Omental fat pad (tissue), 3 donors: ENCODE measurements at regions not wholly inside any gene's neighbourhood (a gene's known extent, or its start where the extent isn't known, plus 50 kb on each side); places are given as distances from the start of the nearest gene placed in this dataset.

ENCODE experiments used
- ATAC-seq: fragments of 150-250 bp; one replicate; pipeline ENCODE4 v1.9.1; 2016; ENCODE audit warnings: mild to moderate bottlenecking, moderate library complexity; ENCODE audit not compliant: low FRiP score
- DNase-seq: peaks from one replicate; pipeline ENCODE4 v3.0.0-alpha.2; 2019; ENCODE audit warnings: low spot score
- CTCF ChIP-seq, 3 donors: fragments of 450-650 bp; IDR thresholded peaks; one replicate each; pipeline ENCODE4 v1.5.1; 2016 to 2017; ENCODE audit warnings: antibody characterized with exemption in 3 of 3, mild to moderate bottlenecking in 3 of 3, moderate library complexity in 2 of 3

DNA sequence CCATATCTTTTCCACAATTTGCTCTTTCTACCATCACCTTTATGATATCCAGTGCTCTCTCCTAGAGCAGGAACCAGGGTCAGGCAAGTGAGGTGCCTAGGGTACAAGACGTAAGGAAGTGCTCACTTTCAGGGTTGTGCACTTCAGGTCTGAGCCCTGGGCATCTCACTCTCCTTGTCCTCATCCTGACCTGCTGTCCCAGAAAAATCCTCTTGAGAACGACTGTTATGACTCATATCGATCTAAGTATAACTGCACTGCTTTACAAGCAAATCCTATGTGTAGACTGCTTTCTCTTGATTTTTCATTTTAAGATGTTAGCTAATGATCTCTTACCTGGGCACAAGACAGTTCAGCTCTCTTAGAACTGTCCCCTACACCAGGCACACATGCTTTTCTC is 100.1 kb downstream of the TMEM100 start:
- ATAC-seq (no peak), DNase-seq (no peak)
- TF ChIP-seq CTCF (IDR thresholded peaks at IDR 0.05) = no peak

DNA sequence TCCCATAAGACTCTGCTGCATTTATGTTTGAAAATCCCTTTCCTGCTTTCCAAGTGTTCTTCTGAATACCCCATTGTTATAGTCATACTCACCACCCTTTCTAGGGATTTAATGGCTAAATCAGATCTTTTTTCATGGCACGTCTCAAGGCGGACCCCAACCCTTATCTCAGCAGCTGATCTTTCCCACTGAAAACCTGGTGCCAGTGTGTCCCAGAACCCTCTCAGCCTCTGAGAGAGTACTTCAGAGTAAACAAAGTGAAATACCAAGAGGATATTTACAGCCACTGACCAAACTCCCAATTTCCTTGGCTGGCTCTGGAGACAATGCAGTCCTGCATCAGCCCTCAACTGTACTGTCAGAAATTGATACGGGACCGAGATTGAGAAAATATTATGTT is 101.7 kb downstream of the TMEM100 start:
- no peak for ATAC-seq
- no peak for TF ChIP-seq CTCF (IDR thresholded peaks at IDR 0.05)

DNA sequence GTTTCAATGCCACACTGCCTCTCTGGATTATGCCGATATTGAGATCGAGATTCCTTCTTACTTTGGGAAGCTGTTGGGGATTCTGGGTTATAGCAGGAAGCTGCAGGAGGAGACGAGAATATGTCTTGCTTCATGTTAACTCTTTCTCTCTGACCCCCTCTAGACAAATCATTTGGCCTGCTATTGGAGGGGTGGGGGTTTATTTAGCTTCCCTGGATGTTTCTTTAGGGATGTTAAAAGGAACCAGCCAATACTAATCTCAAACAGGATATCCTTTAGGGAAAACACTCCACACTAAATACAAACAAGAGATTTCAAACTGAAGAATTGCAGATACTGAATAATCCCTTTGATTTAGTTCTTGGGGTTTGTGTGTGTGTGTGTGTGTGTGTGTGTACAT is 102.6 kb downstream of the TMEM100 start:
- TF ChIP-seq CTCF (IDR thresholded peaks at IDR 0.05) = no peak
- DNase-seq = no peak
- ATAC-seq = no peak

More for the DNA sequence above, 101.7 kb downstream of the TMEM100 start:
- DNase-seq = no peak

DNA sequence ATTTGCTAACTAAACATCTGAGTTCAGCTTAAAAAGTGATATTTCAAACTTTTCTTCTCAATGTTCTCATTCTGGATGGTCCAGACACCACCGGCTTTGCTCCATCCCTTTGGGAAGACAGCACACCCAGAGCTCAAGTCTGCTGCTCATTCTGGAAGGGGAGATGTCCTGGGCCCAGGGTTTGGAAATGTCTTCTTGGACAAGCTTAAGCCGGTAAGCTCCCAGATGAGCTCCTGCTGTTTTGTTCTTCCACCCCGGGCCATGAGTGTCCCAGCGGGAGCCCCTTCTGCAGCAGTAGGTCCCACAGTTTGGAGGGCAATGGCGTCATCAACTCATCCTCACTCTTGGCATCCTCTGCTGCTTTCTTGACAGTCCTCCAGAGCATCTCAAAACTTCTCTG is 105.2 kb downstream of the TMEM100 start:
- ATAC-seq (no peak), DNase-seq (no peak)
- TF ChIP-seq CTCF (IDR thresholded peaks at IDR 0.05) = no peak

DNA sequence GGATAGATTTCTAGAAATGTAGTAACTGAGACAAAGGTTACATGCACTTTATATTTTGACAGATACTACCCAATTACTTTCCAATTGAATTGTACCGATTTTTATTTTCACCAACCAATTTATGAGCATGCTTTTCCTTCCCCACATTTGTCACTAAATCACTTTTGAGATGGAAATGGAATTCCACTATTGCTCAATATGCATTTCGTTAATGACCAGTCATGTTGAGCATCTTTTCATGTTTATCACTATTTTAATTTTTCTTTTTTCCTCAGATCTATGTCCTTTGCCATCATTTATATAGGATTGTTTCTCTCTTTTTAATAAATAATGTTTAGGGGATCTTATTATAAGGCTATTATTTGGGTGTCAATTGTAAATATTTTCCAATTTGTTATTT is 102.8 kb upstream of the SMIM36 start:
- no peak for ATAC-seq
- no peak for DNase-seq
- no peak for TF ChIP-seq CTCF (IDR thresholded peaks at IDR 0.05)

DNA sequence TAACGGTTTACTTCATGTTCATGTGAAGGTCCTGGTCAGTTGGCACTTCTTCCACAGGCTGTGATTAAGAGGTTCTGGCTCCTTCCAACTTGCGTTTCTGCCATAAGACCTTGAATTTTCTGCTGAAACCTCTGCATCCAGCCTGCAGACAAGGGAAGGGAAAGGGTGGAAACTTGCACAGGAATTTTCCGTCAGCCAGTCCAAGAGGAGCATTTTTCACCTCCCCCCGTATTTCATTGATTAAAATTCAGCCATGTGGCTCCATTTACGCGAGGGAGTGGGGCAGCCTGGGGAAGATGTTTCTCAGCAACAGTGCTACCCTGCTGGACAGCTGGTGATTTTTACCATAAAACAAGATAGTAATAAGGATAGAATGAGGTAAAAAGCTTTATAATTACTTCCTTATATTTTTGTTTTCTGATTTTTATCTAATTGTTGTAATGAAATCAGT is 101.5 kb upstream of the SMIM36 start:
- TF ChIP-seq CTCF (IDR thresholded peaks at IDR 0.05) = no peak
- ATAC-seq = no peak
- no peak for DNase-seq

DNA sequence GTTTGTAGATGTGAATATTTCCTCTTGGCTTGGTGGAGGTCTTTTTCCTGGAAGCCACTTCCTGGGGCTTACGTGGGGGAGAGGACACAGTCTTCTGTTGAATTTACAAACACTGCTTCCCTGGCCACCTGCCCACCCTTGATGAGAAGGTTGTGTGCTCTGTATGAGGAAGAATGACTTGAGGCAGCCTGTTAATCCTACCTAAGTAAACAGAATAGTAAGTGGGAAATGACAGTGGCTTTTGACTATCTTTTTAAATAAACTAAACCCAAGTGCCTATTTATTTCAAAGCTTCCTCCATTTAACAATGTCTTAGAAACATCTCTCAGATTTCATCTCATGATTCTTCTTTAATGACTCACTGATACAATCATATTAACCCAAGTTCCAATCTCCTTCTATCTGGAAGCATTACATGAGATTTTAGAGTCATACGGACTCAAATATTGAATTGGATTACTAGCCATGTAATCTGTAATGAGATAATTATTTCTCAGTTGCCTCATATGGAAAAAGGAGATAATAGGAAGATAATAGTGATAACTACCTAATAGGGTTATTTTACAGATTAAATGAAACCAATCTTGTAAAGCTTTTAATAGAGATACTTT is 96.6 kb upstream of the SMIM36 start:
- ATAC-seq (peak; percentile 57), DNase-seq (no peak)
- TF ChIP-seq CTCF (IDR thresholded peaks at IDR 0.05) = no peak
